ENCODE measurements at regions not wholly inside any gene's neighbourhood (a gene's known extent, or its start where the extent isn't known, plus 50 kb on each side); places are given as distances from the start of the nearest gene placed in this dataset.

DNA sequence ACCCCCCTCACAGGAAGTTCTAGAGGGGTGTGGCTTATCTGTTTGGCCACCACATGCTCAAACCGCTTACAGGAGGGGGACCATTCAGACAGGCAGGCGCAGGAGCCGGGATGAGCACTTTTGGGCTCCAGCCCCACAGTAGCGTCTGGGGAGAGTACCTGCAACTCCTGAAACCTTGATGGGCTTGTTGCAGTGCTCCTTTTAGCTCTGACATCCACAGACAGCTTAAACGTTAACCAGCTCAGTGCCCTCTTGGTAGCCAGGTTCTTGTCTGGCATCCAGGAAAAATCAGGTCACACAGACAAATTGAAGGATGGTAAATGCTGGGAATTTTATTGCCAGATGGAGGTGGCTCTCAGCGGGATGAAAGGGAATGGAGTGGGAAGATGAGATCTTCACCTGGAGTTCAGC is 326.3 kb downstream of the ETS1 start:
- no peaks in the 10 kb centered on the region for H3K27me3 ChIP-seq (replicated peaks; ENCODE audit: insufficient read depth)
- intact Hi-C loops (cut with DNase I): no loop called here
- no peaks in the 10 kb centered on the region for H3K36me3 ChIP-seq
- no peak overlapping the region for H3K4me3 ChIP-seq
- H3K9me3 ChIP-seq: no peaks in the 10 kb centered on the region
- no peak for DNase-seq (ENCODE audit: low spot score)
- H3K27ac ChIP-seq: no peak overlapping the region
- 59% methylated on average over 6 of the region's 6 CpGs for WGBS
- H3K4me1 ChIP-seq (replicated peaks): no peaks in the 10 kb centered on the region
- no peak for TF ChIP-seq POLR2A (IDR thresholded peaks at IDR 0.05)

DNA sequence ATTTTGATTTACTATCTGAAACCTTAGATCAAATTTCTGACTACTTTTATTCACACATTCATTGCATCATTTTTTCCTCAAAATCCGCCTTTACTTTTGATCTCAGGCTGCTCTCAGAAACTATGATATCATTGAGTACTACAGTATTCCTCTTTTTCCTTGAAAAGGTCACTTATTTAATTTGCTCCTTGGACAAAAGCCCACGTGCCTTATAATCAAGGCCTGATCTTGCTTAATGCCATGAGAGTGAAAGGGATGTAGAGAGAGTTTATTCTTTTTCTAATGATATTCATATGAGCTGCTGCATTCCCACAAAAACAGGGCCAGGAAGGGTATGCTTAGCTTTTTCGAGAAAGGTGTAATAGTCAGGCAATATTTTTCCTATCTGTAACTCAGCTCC is 327.0 kb downstream of the ETS1 start:
- intact Hi-C loops (cut with DNase I): no loop called here
- no peak overlapping the region for H3K27ac ChIP-seq
- no peaks in the 10 kb centered on the region for H3K9me3 ChIP-seq
- 66% methylated on average over 3 of the region's 3 CpGs for WGBS
- DNase-seq (ENCODE audit: low spot score): no peak
- H3K36me3 ChIP-seq: no peaks in the 10 kb centered on the region
- TF ChIP-seq, protein P1, sequence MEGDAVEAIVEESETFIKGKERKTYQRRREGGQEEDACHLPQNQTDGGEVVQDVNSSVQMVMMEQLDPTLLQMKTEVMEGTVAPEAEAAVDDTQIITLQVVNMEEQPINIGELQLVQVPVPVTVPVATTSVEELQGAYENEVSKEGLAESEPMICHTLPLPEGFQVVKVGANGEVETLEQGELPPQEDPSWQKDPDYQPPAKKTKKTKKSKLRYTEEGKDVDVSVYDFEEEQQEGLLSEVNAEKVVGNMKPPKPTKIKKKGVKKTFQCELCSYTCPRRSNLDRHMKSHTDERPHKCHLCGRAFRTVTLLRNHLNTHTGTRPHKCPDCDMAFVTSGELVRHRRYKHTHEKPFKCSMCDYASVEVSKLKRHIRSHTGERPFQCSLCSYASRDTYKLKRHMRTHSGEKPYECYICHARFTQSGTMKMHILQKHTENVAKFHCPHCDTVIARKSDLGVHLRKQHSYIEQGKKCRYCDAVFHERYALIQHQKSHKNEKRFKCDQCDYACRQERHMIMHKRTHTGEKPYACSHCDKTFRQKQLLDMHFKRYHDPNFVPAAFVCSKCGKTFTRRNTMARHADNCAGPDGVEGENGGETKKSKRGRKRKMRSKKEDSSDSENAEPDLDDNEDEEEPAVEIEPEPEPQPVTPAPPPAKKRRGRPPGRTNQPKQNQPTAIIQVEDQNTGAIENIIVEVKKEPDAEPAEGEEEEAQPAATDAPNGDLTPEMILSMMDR (IDR thresholded peaks at IDR 0.05): no peak
- no peak for TF ChIP-seq POLR2A (IDR thresholded peaks at IDR 0.05)
- no peak for TF ChIP-seq POLR2AphosphoS5 (IDR thresholded peaks at IDR 0.05)
- H3K27me3 ChIP-seq (replicated peaks; ENCODE audit: insufficient read depth): no peaks in the 10 kb centered on the region
- H3K4me3 ChIP-seq: no peak overlapping the region
- no peaks in the 10 kb centered on the region for H3K4me1 ChIP-seq (replicated peaks)

DNA sequence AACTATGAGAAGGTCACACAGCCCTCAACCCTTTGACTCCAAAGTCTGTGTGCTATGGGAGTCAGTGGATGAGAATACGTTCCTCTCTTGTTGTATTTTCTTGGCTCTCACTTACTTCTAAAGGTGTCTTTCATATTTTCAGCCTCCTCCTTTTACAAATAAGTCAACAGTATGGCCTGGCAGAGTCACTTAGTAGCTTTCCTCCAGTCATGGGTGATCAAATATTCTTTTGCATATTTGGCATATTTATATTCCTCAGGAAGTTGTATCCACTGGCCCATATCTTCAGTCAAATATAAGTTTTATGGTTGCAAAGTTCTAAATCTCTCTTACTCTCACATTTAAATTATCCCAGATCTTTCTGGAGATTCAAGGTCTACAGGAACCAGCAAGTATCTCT is 327.5 kb downstream of the ETS1 start:
- Histone ChIP-seq H3K4me1 (replicated peaks) (no peaks in the 10 kb centered on the region), H3K27me3 (replicated peaks; ENCODE audit: insufficient read depth) (no peaks in the 10 kb centered on the region), H3K9me3 (no peaks in the 10 kb centered on the region), H3K36me3 (no peaks in the 10 kb centered on the region), H3K4me3 (no peak overlapping the region), H3K27ac (no peak overlapping the region)
- DNase-seq (ENCODE audit: low spot score): no peak
- TF ChIP-seq POLR2A (IDR thresholded peaks at IDR 0.05): no peak
- TF ChIP-seq, protein P1 (IDR thresholded peaks at IDR 0.05): no peak
- TF ChIP-seq POLR2AphosphoS5 (IDR thresholded peaks at IDR 0.05): no peak
- WGBS: 68% methylated on average over 1 of the region's 1 CpG
- intact Hi-C loops (cut with DNase I): no loop called here

DNA sequence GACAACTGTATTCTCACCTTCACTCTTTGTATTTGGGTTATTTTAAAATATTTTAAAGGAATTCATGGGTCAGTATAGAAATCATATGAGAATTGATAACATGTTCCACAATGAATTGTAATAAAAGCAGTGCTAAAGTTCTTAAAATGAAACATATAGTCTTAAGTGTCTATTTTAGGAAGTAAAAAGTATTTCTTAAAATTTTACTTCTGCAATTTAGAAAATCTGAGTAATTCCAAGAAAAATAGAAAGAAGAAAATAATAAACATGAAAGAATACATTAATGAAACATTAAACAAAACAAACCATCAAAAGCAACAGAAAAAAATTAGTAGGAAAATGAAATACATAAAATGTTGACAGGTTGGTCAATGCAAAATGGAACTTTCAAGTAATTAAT is 332.4 kb downstream of the ETS1 start:
- intact Hi-C loops (cut with DNase I): no loop called here
- Histone ChIP-seq H3K4me3 (no peak overlapping the region), H3K27me3 (replicated peaks; ENCODE audit: insufficient read depth) (no peaks in the 10 kb centered on the region), H3K27ac (no peak overlapping the region), H3K4me1 (replicated peaks) (no peaks in the 10 kb centered on the region), H3K36me3 (no peaks in the 10 kb centered on the region), H3K9me3 (no peaks in the 10 kb centered on the region)
- DNase-seq (ENCODE audit: low spot score): no peak
- no peak for TF ChIP-seq POLR2AphosphoS5 (IDR thresholded peaks at IDR 0.05)
- TF ChIP-seq POLR2A (IDR thresholded peaks at IDR 0.05): no peak
- TF ChIP-seq, protein P1 (IDR thresholded peaks at IDR 0.05): no peak

DNA sequence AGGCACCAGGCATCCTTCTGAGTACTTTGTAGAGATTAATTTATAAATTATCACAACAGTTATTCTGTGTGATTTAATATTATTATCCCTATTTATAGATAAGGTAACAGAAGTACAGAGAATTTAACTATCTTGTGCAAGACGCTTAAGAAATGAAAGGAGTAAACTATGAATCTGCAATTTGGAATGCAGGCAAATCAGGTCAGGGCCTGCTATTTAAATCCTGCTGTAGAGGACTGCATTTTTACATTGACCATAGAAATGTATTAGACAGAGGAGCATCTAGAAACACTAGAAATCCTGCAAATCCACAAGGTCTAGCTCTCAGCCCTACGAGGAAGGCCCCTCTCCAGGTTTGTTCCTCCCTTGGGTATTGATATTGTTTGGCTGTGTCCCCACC is 336.2 kb downstream of the ETS1 start:
- Histone ChIP-seq H3K4me1 (replicated peaks) (no peaks in the 10 kb centered on the region), H3K27me3 (replicated peaks; ENCODE audit: insufficient read depth) (no peaks in the 10 kb centered on the region), H3K36me3 (no peaks in the 10 kb centered on the region), H3K4me3 (no peak overlapping the region), H3K9me3 (no peaks in the 10 kb centered on the region), H3K27ac (no peak overlapping the region)
- 50% methylated on average over 2 of the region's 2 CpGs for WGBS
- no peak for TF ChIP-seq POLR2A (IDR thresholded peaks at IDR 0.05)
- TF ChIP-seq, protein P1 (IDR thresholded peaks at IDR 0.05): no peak
- TF ChIP-seq POLR2AphosphoS5 (IDR thresholded peaks at IDR 0.05): no peak
- intact Hi-C loops (cut with DNase I): no loop called here
- DNase-seq (ENCODE audit: low spot score): no peak

Data from prostate gland (tissue), 2 donors.